Stomach (tissue), 8 donors: ENCODE measurements at regions not wholly inside any gene's neighbourhood (a gene's known extent, or its start where the extent isn't known, plus 50 kb on each side); places are given as distances from the start of the nearest gene placed in this dataset.

Source experiments
- DNase-seq, 2 donors: peaks; one replicate each; pipeline versions ENCODE4 v3.0.0 to v3.0.0-alpha.2; 2013 to 2019
- H3K27ac ChIP-seq, 5 donors: fragments of 200-600 bp in 4 of 5; sonication (generic) in 4 of 5; one replicate each; pipeline ENCODE4 v1.5.1; 2013 to 2019; ENCODE audit warnings: mild to moderate bottlenecking in 1 of 5, moderate library complexity in 1 of 5
- H3K27me3 ChIP-seq, 3 donors: fragments of 200-600 bp; sonication (generic); one replicate each; pipeline ENCODE4 v1.5.1; 2017 to 2019; ENCODE audit warnings: mixed run types in 1 of 3
- H3K36me3 ChIP-seq, 4 donors: fragments of 200-600 bp; sonication (generic); 1 replicate in 3 of 4; 2 replicates in 1 of 4; pipeline ENCODE4 v1.5.1; 2016 to 2019
- H3K4me1 ChIP-seq, 4 donors: fragments of 200-600 bp; sonication (generic); one replicate each; pipeline ENCODE4 v1.5.1; 2016 to 2019
- H3K4me3 ChIP-seq, 4 donors: fragments of 200-600 bp; sonication (generic) in 3 of 4; one replicate each; pipeline ENCODE4 v1.5.1; 2016 to 2019; ENCODE audit warnings: mild to moderate bottlenecking in 1 of 4
- H3K9me3 ChIP-seq, 4 donors: fragments of 200-600 bp; sonication (generic); one replicate each; pipeline ENCODE4 v1.5.1; 2016 to 2019
- CTCF ChIP-seq, 7 experiments: fragments of 450-650 bp in 4 of 7; fragments of 200-600 bp in 3 of 7; sonication (generic) in 3 of 7; IDR thresholded peaks; one replicate each; pipeline ENCODE4 v1.5.1; 2016 to 2019; ENCODE audit warnings: antibody characterized with exemption in 7 of 7, control low read depth in 2 of 7, mild to moderate bottlenecking in 1 of 7
- EP300 ChIP-seq: sonication (generic); formaldehyde crosslinking; IDR thresholded peaks from one replicate; pipeline ENCODE4 v1.6.1; 2017; ENCODE audit warnings: antibody characterized with exemption
- POLR2A ChIP-seq, 4 donors: fragments of 450-650 bp; IDR thresholded peaks; one replicate each; pipeline ENCODE4 v1.6.1; 2016; ENCODE audit warnings: antibody characterized with exemption in 4 of 4, control low read depth in 2 of 4, mild to moderate bottlenecking in 1 of 4, moderate library complexity in 1 of 4
- POLR2AphosphoS5 ChIP-seq, 3 donors: sonication (generic); formaldehyde crosslinking; IDR thresholded peaks; one replicate each; pipeline ENCODE4 v1.6.1; 2016; ENCODE audit warnings: antibody characterized with exemption in 3 of 3
- WGBS, 5 donors: extraction: QIAGEN DNeasy Blood & Tissue Kit in 3 of 5; methylation state at CpG; one replicate each; pipeline versions ENCODE4 v1.1.5 to v1.1.7; 2013 to 2018; 5-methylcytosine and 5-hydroxymethylcytosine counted together
- intact Hi-C: fragments of 100-400 bp; cut with DNase I; formaldehyde crosslinking; loops from one replicate; pipeline ENCODE4 v1.15.1; 2023; ENCODE audit warnings: low total_unique reads
- donor health status: healthy with polysubstance abuse.
- donor health status: Bipolar disorder and iron deficiency.
- donor health status: healthy.

- intact Hi-C loops: no loop called here
These were observed 439.2 kb downstream of the MCTP2 start for GRCh38 chr15:94670438-94671034.

GRCh38 chr15:94671858-94672532, 440.6 kb downstream of the MCTP2 start:
- DNase-seq: peak in 1 of 2 donors; percentile 82

More at GRCh38 chr15:94670438-94671034, 439.2 kb downstream of the MCTP2 start:
- Histone ChIP-seq H3K4me3 (no peak overlapping the region), H3K27ac (peak overlapping the region in 2 of 5 donors; percentile 27 to 60), H3K27me3 (no peaks in the 10 kb centered on the region), H3K4me1 (peaks cover 0 to 29% (median 13%) of the 10 kb centered on the region in 4 donors), H3K36me3 (no peaks in the 10 kb centered on the region), H3K9me3 (no peaks in the 10 kb centered on the region)
- 0 to 2% (median 1%) methylated on average over 3 of the region's 3 CpGs for WGBS, 5 donors
- DNase-seq: peak in 1 of 2 donors; percentile 84
- TF ChIP-seq EP300 (no peak), CTCF (IDR thresholded peaks at IDR 0.05) (peak in 5 of 7 experiments; percentile 42 to 68 (median 62))

GRCh38 chr15:94673801-94674200, 442.4 kb downstream of the MCTP2 start:
- H3K36me3 ChIP-seq: no peaks in the 10 kb centered on the region
- H3K27ac ChIP-seq: no peak overlapping the region
- no peaks in the 10 kb centered on the region for H3K27me3 ChIP-seq
- no peaks in the 10 kb centered on the region for H3K9me3 ChIP-seq
- DNase-seq: no peak
- no peak for TF ChIP-seq POLR2AphosphoS5 (IDR thresholded peaks at IDR 0.05)
- TF ChIP-seq POLR2A (IDR thresholded peaks at IDR 0.05): no peak
- no peak for TF ChIP-seq CTCF (IDR thresholded peaks at IDR 0.05)
- no peak for TF ChIP-seq EP300
- no peak overlapping the region for H3K4me3 ChIP-seq
- H3K4me1 ChIP-seq: peaks cover 0 to 29% (median 13%) of the 10 kb centered on the region in 4 donors
- intact Hi-C loops: no loop called here
- 71 to 86% (median 83%) methylated on average over 9 of the region's 9 CpGs for WGBS, 5 donors

More at GRCh38 chr15:94671858-94672532, 440.6 kb downstream of the MCTP2 start:
- Histone ChIP-seq H3K9me3 (no peaks in the 10 kb centered on the region), H3K4me1 (peaks cover 0 to 29% (median 13%) of the 10 kb centered on the region in 4 donors), H3K36me3 (no peaks in the 10 kb centered on the region), H3K27ac (peak overlapping the region in 3 of 5 donors; percentile 29 to 65 (median 60)), H3K27me3 (no peaks in the 10 kb centered on the region), H3K4me3 (peak overlapping the region in 2 of 4 donors; percentile 3 to 7)
- no peak for TF ChIP-seq POLR2A (IDR thresholded peaks at IDR 0.05)
- TF ChIP-seq EP300: no peak
- TF ChIP-seq CTCF (IDR thresholded peaks at IDR 0.05): no peak
- no peak for TF ChIP-seq POLR2AphosphoS5 (IDR thresholded peaks at IDR 0.05)
- intact Hi-C loops: no loop called here
- WGBS, 5 donors: 9 to 23% (median 20%) methylated on average over 8 of the region's 8 CpGs

GRCh38 chr15:94674296-94674695, 442.9 kb downstream of the MCTP2 start:
- no peak overlapping the region for H3K4me3 ChIP-seq
- intact Hi-C loops: no loop called here

More at GRCh38 chr15:94674296-94674695, 442.9 kb downstream of the MCTP2 start:
- no peak overlapping the region for H3K27ac ChIP-seq
- DNase-seq: peak in 1 of 2 donors; percentile 54
- no peak for TF ChIP-seq POLR2A (IDR thresholded peaks at IDR 0.05)
- no peak for TF ChIP-seq POLR2AphosphoS5 (IDR thresholded peaks at IDR 0.05)
- TF ChIP-seq CTCF (IDR thresholded peaks at IDR 0.05): no peak
- no peak for TF ChIP-seq EP300
- no peaks in the 10 kb centered on the region for H3K9me3 ChIP-seq
- H3K36me3 ChIP-seq: no peaks in the 10 kb centered on the region
- 65 to 81% (median 80%) methylated on average over 10 of the region's 10 CpGs for WGBS, 5 donors
- H3K4me1 ChIP-seq: peaks cover 0 to 29% (median 13%) of the 10 kb centered on the region in 4 donors
- no peaks in the 10 kb centered on the region for H3K27me3 ChIP-seq
